Ammon's horn (tissue), 1 donor: ENCODE measurements at regions not wholly inside any gene's neighbourhood (a gene's known extent, or its start where the extent isn't known, plus 50 kb on each side); places are given as distances from the start of the nearest gene placed in this dataset.

Experiments used
- DNase-seq: peaks from one replicate; pipeline ENCODE4 v3.0.0-alpha.2; 2016; ENCODE audit warnings: low spot score

DNA sequence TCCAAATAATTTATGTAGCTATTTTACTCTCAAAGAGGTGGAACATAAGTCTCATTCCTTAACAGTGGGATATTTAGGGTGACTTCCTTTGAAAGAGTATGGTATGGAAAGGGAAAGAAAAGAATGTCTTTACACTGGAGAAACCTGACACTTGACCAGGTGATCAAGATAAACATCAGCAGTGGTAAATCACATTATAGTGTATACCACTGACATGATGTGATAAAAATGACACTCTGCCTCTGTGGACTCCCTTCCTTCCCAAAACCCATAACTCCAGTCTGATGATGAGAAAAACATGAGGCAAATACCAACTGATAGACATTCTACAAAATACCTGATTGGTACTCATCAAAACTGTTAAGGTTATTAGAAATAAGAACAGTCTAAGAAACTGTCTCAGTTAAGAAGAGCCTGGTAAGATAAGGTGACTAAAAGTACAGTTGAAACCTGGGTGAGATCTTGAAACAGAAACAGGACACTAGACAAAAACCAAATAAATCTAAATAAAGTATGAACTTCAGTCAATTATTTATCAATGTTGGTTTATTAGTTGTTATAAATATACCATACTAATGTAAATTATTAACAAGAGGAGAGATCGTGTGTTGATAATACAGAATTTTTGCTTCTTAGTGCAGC is 144.2 kb upstream of the PCDH18 start:
- no peak for DNase-seq

- no peak for DNase-seq
Observed at GRCh38 chr4:137674066-137674465, 141.8 kb upstream of the PCDH18 start.

- no peak for DNase-seq
Observed at GRCh38 chr4:137668885-137669545, 136.7 kb upstream of the PCDH18 start.

GRCh38 chr4:137664416-137664815 is 132.1 kb upstream of the PCDH18 start:
- no peak for DNase-seq

- DNase-seq: no peak
Observed at GRCh38 chr4:137664046-137664387, 131.7 kb upstream of the PCDH18 start.

DNA sequence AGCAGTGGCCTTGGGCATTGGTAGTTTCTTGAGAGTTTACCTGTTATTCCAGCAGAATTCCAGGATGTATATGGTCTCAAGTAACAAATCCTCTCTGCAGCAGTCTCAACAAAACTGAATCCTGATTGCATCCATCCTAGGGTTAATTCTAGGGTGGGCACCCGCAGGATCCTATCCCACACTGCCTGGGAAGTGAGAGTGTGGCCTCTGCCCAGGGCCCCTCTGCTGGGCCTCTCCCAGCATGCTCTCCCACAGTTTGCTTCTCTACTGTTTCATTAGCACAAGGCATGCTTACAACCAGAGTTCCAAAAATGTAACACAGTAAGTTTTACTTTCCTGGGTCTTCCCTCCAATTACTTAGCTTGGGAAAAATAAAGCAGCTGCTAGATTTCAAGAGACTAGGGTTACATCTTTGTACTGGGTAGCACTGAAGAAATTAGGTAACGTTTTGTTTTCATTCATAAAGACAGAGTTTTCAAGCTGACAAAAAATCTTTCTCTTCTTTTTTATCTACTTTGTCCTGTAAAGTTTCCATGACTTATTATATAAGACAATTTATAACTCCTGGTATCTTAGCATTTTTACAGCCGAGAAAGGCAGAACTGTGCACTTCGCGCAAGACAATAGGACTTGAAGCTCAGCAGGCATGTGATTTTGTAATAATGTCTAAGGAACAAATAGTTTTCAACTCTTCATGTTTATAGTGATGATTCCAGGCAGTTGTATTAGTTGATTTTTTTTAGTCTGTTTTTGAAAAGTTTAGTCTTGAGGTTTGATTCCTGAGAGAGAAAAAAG is 131.2 kb upstream of the PCDH18 start:
- no peak for DNase-seq

- no peak for DNase-seq
Observed at GRCh38 chr4:137661693-137662092, 129.4 kb upstream of the PCDH18 start.

- no peak for DNase-seq
Observed at GRCh38 chr4:137660211-137660610, 127.9 kb upstream of the PCDH18 start.

DNA sequence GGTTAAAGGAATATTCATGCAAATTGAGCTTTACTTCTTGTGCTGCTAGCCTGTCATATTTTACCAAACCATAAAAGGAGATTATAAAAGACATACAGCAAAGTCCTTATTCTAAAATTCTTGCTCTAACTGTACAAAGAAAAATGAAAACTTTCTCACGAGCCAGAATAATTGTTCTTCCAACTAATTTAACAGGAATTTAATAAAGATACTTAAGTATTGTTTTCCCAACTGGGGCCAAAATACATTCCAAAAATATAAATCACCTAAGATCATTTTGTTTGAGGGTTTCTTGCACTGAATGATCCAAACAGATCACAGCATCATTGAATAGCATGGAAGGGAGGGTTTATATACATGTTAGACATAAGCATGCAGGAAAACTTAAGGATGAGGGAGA is 127.1 kb upstream of the PCDH18 start:
- DNase-seq: no peak

GRCh38 chr4:137656661-137657060 is 124.4 kb upstream of the PCDH18 start:
- no peak for DNase-seq

DNA sequence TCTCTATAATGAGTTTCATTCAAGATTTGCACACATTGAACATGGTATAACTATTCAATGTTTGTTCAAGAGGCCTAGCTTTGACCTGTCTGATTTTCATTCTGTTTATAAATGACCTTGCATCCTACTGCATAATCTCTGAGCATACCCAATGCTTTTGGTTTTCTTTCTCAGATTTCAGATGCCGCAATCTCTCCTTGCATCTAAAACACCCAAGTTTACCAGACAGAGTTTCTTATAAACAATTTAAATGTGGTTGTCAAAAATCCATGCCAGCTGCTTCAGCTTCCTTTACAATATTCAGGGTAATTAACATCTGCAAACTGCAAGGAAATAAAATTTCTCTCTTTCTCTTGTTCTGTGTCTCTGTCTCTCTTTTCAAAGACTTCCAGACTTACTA is 123.0 kb upstream of the PCDH18 start:
- DNase-seq: no peak

DNA sequence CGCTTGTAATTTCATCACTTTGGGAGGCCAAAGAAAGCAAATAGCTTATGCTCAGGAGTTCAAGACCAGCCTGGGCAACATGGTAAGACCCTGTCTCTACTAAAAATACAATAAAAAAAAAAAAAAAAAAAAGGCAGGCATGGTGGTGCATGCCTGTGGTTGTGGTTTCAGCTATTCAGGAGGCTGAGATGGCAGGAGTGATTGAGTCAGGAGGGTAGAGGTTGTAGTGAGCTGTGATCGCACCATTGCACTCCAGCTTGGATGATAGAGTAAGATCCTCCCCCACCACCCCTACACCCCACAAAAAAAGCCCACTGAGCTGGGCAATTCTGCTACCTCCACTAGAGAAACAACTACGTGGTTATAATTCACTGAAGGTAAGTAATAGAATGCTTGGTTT is 118.8 kb upstream of the PCDH18 start:
- no peak for DNase-seq

DNA sequence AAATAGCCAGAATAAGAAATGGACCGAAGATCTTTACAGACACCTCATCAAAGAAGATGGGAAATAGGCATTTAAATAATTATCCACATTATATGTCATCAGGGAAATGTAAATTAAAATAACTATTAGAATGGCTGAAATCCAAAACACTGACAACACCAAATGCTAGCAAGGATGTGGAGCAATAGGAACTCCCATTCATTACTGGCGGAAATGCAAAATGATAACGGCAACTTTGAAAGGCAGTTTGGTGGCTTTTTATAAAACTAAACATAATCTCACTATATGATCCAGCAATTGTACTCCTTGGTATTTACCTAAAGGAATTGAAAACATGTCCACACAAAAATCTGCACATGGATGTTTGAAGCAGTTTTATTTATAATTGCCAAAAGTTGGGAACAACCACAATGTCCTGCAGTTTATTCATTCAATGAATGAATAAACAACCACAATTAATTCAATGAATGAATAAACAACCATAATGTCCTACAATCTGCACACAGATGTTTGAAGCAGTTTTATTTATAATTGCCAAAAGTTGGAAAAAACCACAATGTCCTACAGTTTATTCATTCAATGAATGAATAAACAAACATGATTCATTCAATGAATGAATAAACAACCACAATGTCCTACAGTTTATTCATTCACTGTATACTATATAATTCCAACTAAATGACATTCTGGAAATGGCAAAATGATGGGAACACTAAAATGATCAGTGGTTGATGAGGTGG is 117.6 kb upstream of the PCDH18 start:
- DNase-seq: no peak

DNA sequence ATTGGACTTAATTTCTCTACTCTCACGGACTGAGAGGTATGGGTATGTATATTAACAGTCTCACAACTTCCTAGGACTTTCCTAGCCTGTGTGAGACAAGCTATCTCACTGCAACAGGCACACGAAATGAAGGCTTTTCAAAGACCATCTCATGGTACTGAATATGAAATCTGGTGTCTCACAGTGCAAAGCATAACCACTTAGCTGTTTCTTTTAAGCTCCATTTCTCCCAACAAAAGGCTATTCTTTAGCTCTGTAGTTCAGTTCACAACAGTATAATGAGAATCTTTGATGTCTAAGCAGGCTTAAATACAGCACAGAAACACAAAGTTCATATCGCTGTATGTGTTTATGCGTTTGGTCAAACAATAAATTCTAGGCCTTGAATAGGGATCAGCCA is 116.2 kb upstream of the PCDH18 start:
- DNase-seq: no peak

DNA sequence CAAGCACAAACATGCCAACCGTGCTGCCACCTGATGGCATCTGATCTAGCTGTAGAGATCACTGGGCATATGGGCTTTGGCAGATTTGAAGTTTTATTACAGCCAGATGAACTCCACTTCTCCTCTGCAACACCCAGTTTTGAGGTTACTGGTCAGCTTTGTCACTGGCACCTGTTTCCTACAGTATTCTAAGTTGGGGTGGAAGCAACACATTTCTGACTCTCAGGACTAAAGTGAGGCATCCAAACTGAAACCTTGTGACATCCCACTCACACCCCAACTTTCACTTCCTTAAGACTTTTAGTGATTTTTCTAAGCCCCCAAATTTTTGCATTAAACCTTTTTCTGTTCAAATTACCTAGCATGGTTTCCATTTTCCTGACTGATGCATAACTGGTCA is 115.1 kb upstream of the PCDH18 start:
- no peak for DNase-seq

DNA sequence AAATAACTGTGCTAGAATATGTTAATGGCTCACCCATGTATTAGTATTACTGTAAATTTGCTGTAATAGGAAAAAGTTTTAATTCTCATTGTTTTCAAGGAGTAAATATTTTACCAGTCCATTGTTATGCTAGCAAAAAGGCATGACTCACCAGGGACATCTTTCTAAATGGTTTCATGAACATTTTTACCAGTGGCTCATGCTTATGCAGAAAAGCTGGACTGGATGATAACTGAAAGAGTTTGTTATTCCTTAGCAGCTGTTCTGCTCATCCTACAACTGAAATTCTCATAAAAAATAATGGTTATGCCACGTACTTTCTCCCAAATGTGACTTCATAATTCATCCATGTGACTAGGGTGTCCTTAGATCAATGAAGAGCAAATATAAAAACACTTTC is 111.9 kb upstream of the PCDH18 start:
- no peak for DNase-seq

GRCh38 chr4:137641544-137641943 is 109.2 kb upstream of the PCDH18 start:
- no peak for DNase-seq

DNA sequence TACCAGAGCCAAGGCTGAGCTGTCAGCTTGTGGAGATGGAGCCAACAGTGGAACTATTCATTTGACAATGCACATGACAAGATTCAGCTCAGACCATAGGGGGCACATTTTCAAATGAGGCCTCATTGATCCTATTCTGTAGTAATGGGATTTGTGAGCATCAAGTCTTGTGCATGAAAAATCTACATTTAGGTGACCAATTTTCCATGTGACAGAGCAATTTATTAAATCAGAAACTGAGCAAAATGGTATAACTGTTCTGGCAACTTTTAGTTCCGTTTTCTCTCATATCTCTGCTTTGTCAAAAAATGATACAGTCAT is 108.5 kb upstream of the PCDH18 start:
- no peak for DNase-seq

DNA sequence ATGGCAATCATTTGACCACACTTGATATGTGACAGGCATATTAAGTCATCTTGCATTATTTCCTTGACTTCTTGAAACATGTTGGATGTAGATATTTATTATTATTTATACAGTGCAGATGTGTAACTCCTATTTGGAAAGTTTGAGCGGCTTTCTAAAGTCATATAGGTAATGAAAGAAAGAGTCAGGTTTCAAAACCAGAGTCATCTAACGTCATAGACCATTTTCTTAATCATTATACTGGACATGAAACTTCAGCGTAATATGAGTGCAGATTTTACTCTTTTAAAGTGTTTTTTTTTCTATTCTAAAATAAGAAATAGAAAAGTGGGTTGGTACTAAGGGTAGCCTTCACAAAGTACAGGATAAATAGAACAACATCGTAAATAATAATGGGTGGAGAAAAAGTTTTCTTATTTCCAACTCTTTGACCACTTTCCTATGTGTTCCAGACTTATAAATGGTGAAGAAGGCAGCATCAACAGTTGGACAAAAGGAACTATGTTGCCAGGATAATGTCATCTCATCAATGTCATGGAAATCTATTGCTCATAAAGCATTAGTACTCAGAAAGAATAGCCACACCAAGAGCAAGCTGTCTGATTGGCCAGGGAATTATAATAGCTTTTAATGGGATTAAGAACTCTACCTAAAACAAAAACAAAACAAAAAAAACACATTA is 108.0 kb upstream of the PCDH18 start:
- no peak for DNase-seq

DNA sequence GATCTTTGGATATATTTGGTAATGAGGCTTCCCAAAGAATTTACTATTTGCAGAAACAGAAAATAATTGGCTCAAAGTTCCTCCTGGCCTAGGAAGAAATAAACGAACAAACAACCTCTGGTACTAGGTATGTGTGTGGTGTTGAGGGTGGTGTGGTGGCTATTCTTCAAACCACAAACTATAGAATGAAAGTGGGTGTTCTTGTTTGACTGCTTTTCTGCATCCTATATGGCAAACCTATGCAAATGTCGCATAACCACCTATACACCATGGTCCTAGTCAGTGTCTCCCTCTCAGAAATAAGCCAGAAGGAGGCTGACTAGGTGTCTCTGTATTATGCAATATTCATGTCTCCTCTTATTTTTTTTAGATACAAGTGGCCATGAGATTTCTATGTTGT is 106.6 kb upstream of the PCDH18 start:
- DNase-seq: no peak

DNA sequence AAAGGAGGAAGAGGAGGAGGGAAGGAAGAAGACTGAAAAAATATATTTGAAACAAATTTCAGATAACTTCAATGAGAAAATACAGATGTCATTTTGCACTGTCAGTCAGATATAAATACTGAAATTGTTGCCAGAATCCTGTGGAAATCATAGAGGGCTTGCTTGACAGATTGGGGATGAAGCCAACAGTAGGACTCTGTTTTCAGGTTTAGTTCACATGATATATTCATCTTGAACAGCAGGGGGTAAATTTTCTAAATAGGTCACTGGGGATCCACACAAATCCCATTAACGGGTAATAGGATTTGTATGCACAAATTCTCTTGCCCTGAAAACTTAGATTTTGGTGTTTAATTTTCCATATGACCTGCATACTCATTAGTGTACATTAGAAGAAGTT is 103.3 kb upstream of the PCDH18 start:
- no peak for DNase-seq

GRCh38 chr4:137635108-137635507 is 102.8 kb upstream of the PCDH18 start:
- DNase-seq: no peak
